ENCODE measurements at regions not wholly inside any gene's neighbourhood (a gene's known extent, or its start where the extent isn't known, plus 50 kb on each side); places are given as distances from the start of the nearest gene placed in this dataset.
A peak's percentile ranks its signal among the peaks of the same experiment; 100 is the strongest.

DNA sequence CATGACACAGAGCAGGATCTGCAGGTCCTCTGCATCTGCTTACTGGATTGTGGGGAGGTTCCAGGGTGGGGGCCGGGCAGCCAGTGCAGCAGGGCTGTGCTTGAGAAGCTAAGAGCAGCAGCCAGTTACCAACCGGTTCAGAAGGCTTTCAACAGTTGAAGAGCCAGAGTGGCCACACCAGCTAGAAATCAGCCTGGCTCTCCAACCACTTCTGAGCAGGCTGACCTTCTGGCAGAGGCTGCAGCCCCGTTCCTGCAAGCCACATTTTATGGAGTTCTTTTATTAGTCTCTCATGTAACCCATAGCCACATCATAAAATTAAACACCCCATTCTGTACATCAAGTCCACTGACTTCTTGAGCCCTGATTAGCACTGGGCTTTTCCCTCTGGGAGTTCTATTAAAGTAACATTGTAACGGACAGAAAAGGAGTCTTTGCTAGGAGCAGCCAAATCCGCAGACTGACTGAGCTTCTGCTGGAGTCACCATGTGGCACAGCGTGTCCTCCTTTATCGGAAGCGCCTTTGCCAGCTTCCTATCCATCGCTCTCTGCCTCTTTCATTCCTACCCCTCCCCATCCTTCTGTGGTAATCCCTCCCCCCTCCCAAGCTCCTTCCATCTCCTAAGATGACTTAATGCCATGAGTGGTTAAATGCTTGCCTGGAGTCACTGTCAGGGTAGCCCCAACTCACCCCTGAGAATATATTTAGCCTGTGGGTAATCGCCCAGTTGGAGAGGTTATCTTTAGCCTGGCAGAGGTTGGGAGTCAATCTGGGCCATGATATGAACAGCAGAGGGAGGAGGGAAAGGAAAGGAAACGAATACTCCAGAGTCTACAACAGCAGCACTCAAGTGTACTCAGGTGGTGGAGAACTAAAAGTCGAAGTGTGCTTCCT lies 138.5 kb upstream of the HES1 start:
- no peak for DNase-seq

- no peak for DNase-seq
These were observed 137.9 kb upstream of the HES1 start for GRCh38 chr3:193998123-193998448.

GRCh38 chr3:193998628-193999195 lies 137.2 kb upstream of the HES1 start:
- DNase-seq = no peak

GRCh38 chr3:194000100-194000499 lies 135.8 kb upstream of the HES1 start:
- no peak for DNase-seq

DNA sequence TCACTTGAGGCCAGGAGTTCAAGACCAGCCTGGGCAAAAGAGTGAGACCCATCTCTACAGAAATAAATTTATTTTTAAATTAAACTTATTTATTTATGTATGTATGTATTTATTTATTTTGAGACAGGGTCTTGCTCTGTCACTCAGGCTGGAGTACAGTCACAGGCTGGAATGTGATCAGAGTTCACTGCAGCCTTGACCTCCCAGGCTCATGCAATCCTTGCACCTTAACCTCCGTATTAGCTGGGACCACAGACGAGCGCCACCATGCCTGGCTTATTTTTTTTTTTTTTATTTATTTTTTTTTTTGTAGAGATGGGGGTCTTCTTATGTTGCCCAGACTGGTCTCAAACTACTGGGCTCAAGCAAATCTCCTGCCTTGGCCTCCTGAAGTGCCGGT lies 135.2 kb upstream of the HES1 start:
- DNase-seq = no peak

DNA sequence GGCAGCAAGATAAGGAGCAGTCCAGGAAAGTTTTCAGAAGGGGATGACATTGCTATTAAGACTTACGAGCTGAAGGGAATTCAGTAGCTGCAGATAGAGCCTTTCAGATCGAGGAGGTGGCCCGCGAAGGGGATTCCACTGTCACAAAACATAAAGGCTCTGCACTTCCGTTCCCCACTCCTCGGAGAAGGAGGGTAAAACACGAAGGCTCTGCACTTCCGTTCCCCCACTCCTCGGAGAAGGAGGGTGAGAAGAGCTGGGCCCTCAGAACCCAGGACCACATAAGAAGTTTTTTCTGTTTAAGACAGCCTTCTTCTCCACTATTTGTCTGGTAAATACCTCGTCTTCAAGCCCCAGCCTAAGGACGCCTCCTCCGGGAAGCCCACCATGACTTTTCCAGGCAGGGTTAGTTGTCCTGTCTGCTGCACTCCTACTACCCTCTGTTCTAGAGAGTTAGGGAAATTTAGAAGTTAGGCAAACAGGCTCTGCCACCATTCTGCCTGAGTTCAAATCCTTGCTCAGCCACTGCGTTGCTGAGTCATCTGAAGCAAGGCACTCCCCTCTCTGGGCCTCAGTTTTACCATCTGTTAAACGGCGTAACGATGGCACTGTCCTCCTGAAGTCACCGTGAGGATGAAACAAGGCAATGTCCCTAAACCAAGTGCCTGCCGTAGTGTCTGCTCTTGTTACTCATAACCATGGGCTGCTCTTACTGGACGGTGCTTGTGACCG lies 134.1 kb upstream of the HES1 start:
- DNase-seq = no peak

DNA sequence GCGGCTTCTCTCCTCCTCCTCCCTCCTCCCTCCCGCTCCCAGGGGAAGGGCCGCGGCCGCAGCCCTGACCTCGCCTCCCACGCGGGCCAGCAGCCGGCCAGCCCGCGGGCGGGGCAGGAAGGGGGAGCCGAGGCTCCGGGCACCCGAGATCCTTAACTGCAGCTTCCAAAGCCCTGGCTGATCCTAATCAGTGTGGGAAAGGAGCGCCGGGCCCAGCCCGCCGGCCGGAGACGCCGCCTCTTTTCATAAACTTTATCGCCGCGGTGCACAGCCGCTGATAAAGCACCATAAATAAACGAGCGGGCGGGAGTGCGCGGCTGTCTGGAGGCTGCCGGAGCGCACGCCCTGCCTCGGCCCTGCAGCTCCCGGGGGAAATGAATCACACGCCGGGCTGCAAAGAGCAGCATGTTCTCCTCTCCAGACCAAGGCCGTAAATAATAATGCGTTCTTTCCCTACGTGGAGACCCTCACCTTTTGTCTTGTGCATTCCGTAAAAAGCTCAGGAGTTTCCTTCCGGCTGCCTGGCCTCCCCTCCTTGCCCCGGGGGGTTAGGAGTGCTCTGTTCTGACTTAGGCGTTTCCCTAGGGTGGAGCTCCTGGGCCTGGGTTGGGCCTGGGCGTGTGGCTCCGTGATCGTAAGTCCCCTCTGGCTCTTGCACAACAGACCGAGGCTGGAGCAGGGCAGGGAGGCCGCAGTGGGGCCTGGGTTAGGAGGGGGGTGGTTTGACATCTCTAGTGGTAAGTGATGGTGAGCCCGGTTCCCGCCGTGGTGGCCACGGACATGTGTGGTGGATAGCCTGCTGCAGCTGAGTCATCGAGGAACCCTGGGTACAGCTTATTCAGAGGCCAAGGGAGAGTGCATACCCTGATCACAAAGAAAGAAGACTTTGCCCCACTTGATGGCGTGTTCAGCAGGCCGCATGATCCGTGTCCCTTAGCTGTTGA lies 132.6 kb upstream of the HES1 start:
- peak in 1 of 4 experiments; percentile 8 for DNase-seq

DNA sequence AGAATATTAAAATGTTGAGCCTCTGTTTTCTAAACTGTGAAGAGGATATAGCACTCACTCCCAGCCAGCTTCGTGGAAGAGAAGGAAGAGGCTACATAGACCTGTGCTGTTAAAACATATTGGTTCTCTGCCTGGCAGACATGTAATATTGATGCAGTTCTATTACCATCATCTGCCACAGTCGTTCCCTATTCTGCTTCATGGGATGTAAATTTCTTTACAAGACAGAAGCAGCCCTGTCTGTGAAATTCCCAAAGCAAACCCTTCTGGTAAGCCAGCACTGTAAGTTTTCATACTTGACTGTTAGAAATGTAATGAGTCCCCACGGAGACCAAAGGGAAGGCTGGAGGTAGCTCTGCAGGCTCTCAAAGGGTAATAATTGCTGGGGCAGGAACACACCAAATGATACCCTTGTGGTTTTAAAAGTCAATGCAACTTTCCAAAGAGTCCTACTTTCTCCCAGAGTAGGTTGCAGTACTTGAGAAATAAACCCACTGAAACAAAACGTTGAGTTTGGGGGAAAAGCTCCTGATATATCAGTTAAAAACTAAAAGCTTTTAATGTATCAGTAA lies 129.9 kb upstream of the HES1 start:
- DNase-seq = no peak

- no peak for DNase-seq
These were observed 128.2 kb upstream of the HES1 start for GRCh38 chr3:194007592-194008337.

DNA sequence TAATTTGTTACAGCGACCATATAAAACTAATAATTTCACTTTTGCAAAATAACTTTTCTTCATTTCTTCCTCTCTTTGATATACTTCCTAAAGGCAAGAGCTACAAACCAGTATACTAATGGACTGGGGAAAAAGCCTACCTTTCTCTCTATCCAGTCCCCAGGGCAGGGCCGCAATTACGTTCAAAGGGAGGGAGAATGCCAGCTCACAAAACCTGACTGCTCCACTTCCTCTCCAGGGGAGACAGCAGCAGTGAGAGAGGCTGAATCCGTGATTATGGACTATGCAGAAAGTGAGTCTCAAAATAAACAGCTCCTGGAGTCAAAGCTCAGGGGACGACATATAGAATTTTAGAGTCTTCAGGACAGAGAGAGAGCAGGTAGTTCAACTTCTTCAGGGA lies 126.9 kb upstream of the HES1 start:
- DNase-seq = no peak

DNA sequence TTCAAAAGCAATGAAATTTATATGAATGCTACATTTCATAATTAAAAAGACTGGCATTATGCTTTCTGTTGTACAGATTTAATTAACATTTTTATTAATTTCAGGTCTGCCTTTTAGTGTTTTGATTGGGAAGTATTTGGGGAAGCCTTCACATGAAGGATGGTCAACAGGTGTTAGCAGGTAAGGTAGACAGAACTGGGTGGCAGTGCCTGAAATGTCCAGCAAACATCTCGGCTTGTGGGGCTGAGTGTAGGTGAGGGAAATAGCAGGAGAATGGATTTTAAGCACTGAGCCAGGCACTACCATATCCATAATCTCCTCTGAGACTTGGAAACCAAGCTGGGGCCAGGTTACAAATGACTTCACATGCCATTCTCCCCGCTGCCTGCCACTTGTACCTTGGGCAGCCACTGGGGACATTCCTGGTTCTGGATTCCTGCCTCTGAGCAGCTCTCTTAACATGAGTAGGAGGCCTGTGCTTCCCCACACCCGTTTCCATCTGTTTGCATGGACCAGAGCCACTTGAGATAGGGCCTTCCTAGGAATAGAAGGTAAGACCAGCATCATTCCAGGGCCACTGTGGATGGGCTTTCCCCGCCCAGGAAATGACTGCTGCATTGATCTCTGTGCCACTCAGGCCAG lies 125.9 kb upstream of the HES1 start:
- DNase-seq = no peak

DNA sequence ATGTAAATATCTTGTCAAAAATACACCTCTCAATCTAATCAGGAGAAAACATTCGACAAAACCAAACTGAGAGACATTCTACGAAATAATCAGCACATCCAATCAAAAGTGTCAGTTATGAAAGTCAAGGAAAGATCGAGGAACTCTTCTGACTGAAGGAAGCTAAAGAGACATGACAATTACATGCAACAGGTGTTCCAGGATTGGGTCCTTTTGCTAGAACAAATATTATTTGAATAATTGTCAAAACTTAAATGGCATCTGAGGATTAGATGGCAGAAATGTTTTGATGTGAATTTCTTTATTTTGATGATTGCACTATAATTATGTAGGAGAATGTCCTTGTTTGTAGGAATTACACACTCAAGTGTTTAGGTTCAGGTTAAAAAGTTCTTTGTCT lies 124.1 kb upstream of the HES1 start:
- no peak for DNase-seq

GRCh38 chr3:194013928-194014327 lies 122.0 kb upstream of the HES1 start:
- no peak for DNase-seq

DNA sequence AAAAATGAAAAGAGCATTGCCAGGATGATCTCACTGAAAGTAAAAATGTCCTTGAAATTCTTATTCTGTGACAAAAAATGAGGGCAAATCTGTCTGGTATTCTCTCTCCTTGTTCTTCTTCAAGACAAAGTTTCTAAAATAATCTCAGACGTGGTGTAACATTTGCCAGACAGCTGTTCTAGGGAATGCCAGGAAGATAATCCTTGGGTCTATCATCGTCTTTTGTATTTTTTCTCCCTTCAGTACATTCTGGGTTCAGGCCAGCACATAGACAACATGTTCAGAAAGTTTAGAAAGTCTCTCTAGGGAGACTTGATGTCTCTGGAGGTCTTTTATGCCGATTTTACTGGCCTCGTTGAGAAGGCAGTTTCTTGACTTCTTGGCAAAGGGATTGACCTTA lies 121.2 kb upstream of the HES1 start:
- no peak for DNase-seq

DNA sequence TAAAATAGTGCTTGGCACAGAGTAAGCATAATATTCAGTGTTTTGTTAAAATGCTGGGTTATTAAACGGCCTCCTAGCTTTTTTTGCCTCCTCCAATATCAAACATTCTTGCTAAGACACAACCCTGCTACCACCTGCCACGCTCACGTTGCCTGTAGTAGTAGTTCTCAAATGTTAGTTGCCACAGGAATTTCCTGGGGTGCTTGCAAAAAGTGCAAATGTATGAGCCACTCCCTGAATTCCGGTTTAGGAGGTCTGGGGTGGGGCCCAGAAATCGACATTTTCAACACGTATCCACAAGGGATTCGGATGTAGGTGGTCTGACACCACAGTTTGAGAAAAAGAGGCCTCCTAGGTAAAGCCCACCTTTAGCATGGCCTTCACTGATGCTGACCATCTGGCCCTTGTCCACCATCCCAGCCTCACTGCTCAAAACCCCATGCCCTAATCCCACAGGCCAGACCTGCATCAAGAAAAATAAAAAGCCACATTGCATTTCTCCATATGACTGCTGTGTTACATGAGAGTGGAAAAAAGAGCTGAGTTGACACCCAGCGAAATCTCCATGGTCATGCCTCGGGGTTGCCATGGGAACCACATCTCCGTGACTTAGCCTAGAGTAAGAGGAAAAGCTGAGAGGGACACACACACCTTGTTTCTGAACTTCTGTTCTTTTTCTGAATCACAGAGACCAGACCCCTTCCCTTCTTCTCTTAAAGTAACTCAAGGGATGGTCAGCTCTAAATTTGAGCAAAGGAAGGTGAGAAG lies 116.4 kb upstream of the HES1 start:
- DNase-seq = no peak

DNA sequence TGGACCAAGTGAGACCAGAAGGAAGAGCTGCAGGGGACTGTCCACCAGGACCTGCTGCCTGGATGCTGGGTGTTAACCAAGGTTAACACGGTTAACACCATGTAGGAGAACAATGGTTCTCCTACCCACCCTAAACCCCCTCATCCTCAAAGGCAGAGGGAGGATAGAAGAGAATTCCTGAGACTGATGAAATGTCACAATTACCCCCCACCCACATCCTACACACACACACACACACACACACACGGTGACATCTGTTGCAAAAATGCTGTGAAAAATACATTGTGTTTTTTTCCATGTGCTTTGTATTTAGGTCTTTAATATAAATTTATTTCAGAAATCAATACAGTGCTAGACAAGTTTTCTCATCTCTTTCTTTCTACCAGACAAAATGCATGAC lies 113.9 kb upstream of the HES1 start:
- DNase-seq = no peak

- no peak for DNase-seq
These were observed 113.1 kb upstream of the HES1 start for GRCh38 chr3:194022816-194023215.

GRCh38 chr3:194023501-194024280 lies 112.3 kb upstream of the HES1 start:
- no peak for DNase-seq

DNA sequence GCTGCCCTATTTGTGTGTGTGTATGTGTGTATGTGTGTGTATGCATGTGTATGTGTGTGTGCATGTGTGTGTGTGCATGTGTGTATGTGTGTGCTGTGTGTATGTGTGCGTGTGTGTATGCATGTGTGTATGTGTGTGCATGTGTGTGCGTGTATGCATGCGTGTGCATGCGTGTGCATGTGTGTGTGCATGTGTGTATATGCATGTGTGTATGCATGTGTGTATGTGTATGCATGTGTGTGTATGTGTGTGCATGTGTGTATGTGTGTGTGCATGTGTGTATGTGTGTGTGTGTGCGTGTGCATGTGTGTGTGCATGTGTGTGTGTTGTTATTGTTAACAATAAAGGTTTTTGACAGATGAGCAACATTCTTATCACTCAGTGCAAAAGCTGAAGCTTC lies 110.8 kb upstream of the HES1 start:
- no peak for DNase-seq

DNA sequence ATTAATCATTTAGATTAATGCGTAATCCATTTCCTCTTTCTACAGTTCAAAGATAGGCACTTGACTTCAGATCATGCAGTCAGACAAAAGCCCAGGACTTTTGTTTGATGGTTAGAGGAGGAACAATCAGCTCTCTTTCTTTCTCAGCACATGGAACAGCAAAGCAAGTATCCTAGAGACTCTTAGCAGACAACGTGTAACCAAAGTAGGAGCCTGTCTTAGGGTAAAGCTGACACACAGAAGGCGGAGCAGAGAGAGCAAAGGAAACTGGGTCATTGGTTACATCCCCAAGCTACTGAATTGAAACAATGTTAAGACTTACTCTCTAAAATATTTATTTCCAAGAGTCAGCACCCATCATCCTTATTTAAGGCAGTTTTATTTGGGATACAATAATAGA lies 110.0 kb upstream of the HES1 start:
- DNase-seq = no peak

All from activated naive CD4-positive, alpha-beta T cell (primary cell).